K562 (cell line): ENCODE measurements at regions not wholly inside any gene's neighbourhood (a gene's known extent, or its start where the extent isn't known, plus 50 kb on each side); places are given as distances from the start of the nearest gene placed in this dataset.

ENCODE experiments used
- BCLAF1 ChIP-seq, 2 experiments: fragments of 450-650 bp in 1 of 2; IDR thresholded peaks; 2 replicates each; pipeline ENCODE4 v1.6.1; 2011 to 2017; ENCODE audit warnings: low read depth in 2 of 2, antibody characterized with exemption in 1 of 2, borderline replicate concordance in 1 of 2, low read length in 1 of 2, mild to moderate bottlenecking in 1 of 2, mixed read lengths in 1 of 2; ENCODE audit not compliant: control insufficient read depth in 1 of 2
- FOS ChIP-seq: IDR thresholded peaks from 3 replicates; pipeline ENCODE4 v1.6.1; 2011; ENCODE audit not compliant: insufficient read length; ENCODE audit errors: extremely low read depth
- FOXJ3 ChIP-seq: sonication (generic); formaldehyde crosslinking; IDR thresholded peaks from 2 replicates; pipeline ENCODE4 v1.4.0; 2020; ENCODE audit warnings: mild to moderate bottlenecking, missing genetic modification reagents
- MXD1 ChIP-seq: fragments of 250-450 bp; sonication (Bioruptor Pico); IDR thresholded peaks from 2 replicates; pipeline ENCODE4 v1.8.0; 2021; ENCODE audit warnings: borderline replicate concordance, mild to moderate bottlenecking, moderate library complexity; ENCODE audit not compliant: poor library complexity, severe bottlenecking
- PHTF2 ChIP-seq: fragments of 250-450 bp; sonication (Bioruptor Pico); IDR thresholded peaks from 2 replicates; pipeline ENCODE4 v1.5.0; 2021; ENCODE audit warnings: mild to moderate bottlenecking
- U2AF2 ChIP-seq: fragments of 200-400 bp; formaldehyde crosslinking; optimal IDR thresholded peaks from 2 replicates; pipeline ENCODE3; 2017; ENCODE audit warnings: low read depth, mild to moderate bottlenecking, low read length

GRCh38 chr20:60962367-60963045, 289.6 kb upstream of the CDH4 start:
- TF ChIP-seq BCLAF1 (IDR thresholded peaks at IDR 0.05; ENCODE audit: borderline replicate concordance in 1 of 2, control insufficient read depth in 1 of 2, low read depth in 2 of 2, low read length in 1 of 2) (no peak), MXD1 (CRISPR knock-in tag) (no peak), PHTF2 (CRISPR knock-in tag) (no peak), U2AF2 (no peak), FOXJ3 (no peak), FOS (no peak)
